ENCODE measurements at regions not wholly inside any gene's neighbourhood (a gene's known extent, or its start where the extent isn't known, plus 50 kb on each side); places are given as distances from the start of the nearest gene placed in this dataset.

DNA sequence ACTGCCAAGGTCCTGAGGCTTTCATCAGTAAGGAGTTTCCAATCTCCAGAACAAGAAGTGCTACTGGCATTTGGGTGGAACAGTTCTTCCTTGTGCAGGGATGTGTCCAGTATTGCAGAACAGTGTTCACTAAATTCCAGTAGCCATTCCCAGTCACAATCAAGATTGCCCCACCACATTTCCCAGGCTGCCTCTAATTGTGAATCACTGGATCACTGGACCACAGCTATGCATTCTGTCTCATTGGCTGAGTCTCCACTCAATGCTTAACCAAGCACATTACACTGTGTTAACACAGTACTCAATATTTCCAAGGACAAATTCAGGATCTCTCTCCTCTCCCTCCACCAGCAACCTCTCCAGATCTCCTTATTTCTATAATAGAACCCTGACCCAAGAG, 160.2 kb upstream of the CCDC150 start:
- Mint-ChIP-seq H3K9me3 (no peaks in the 10 kb centered on the region), H3K27me3 (peaks cover 9% of the 10 kb centered on the region), H3K27ac (no peak overlapping the region), H3K36me3 (ENCODE audit: low read depth) (no peaks in the 10 kb centered on the region), H3K4me1 (no peaks in the 10 kb centered on the region), H3K4me3 (no peak overlapping the region)
- ATAC-seq (replicated peaks) = no peak

DNA sequence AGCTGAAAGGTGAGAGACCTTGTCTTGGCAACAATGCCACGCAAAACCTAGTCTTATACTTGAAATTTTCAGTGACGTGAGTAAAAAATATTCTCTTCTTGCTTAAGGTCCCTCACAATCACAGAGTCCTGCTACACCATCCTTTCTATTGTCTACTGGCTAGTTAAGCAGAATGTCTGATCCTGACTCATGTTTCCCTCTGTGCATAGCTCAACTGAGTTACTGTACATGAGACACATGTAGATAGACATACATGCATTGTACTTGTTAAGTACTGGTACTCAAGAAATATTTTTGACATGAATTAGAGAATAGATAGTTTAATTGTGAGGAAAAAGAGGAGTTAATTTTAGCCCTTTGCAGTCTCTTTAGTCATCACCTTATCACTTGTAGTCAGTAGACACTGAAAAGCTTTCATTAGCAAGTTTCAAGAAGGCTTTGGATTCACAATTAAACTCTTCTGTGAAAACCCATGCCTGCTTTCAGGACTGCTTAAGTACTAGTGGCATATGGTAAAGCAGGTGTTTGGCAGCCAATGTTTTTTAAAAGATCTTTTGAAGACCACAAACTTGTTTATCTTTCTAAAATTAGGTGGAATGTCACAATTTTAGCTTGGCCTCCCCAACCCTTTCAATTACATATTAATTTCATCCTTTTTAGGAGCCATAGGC, 158.7 kb upstream of the CCDC150 start:
- H3K36me3 Mint-ChIP-seq (ENCODE audit: low read depth) = no peaks in the 10 kb centered on the region
- no peak overlapping the region for H3K4me3 Mint-ChIP-seq
- H3K9me3 Mint-ChIP-seq = no peaks in the 10 kb centered on the region
- H3K27me3 Mint-ChIP-seq = peaks cover 15% of the 10 kb centered on the region
- H3K4me1 Mint-ChIP-seq = no peaks in the 10 kb centered on the region
- no peak overlapping the region for H3K27ac Mint-ChIP-seq
- no peak for ATAC-seq (replicated peaks)

DNA sequence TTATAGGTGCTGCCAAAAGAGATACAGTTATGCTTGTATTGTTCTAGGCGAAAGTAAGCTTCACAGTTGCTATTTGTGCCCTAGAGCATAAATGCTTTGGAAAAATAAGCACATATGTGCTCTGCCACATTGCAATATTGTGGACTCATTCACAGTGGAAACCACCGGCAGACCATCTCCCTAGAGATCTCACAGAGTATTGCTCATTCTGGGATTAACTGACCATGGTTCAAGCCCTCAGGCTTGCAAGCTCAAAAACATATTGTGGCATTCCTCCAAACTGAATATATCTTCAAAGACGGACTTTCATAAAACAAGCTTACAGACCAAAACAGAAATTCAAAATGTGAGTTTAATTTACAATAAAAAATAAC, 158.2 kb upstream of the CCDC150 start:
- no peaks in the 10 kb centered on the region for H3K36me3 Mint-ChIP-seq (ENCODE audit: low read depth)
- H3K27me3 Mint-ChIP-seq = peaks cover 18% of the 10 kb centered on the region
- ATAC-seq (replicated peaks) = no peak
- no peak overlapping the region for H3K4me3 Mint-ChIP-seq
- no peaks in the 10 kb centered on the region for H3K9me3 Mint-ChIP-seq
- no peaks in the 10 kb centered on the region for H3K4me1 Mint-ChIP-seq
- H3K27ac Mint-ChIP-seq = no peak overlapping the region

DNA sequence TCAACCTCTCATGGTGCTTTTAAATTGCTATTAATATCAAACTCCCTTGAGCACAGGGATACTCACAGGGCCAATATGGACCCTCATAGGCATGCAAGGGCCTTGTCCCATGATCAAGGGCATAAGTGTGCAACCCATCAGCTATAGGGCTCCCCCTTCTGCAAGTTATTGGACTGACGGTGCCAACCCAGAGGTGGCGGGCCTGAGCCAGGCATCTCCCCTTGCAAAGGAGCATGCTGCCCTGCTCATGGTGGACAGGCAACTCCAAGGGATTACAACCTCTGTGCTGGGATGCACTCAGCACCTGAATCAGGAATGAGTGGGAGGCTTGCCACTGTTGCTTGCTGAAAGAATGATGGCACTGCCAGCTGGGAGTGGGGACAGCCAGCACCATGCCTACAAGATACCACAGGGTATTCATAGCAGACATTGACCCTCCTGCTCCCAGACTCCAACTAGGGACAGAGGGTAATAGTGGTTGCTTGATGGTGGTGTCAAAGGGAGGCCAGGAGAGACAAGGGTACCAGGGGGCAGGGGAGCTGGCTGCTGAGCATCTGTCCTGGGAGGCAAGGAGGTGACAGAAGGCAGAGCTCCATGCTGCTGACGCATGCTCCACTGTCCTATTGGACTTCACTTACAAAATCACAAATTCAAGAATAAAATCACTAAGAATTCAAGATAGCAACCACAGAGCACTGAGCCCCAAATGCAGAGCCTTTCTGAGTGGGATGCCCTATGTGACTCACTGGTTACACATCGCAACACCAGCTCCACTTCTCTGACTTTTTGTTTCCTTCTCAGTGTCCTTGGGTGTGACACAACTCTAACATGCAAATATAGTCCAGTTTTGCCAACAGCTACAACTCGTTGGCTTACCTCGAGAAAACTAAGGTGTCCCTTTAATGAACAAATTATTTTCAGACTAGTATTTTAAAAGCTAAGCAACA, 157.1 kb upstream of the CCDC150 start:
- Mint-ChIP-seq H3K27me3 (peaks cover 19% of the 10 kb centered on the region), H3K27ac (no peak overlapping the region), H3K36me3 (ENCODE audit: low read depth) (no peaks in the 10 kb centered on the region), H3K9me3 (no peaks in the 10 kb centered on the region), H3K4me1 (no peaks in the 10 kb centered on the region), H3K4me3 (no peak overlapping the region)
- ATAC-seq (replicated peaks) = peak; percentile 84

DNA sequence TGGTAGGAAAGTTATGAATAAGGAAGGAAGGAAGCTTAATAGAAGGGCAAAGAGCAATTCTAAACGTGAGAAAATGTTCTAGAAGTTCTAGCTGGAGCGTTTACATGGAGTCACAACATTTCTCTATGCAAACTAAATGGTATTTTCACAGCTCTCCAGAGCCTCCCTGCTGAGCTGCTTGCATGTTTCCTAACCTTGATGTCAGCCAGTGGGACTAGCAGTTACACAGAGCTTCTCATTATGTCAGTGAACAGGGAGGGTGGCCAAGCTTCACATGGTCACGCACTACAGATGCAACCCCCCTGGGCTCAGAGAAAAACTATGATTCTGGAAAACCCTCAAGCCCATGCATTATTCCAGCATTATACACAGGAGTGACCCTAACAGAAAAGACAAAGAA, 153.4 kb upstream of the CCDC150 start:
- H3K9me3 Mint-ChIP-seq = no peaks in the 10 kb centered on the region
- no peak overlapping the region for H3K27ac Mint-ChIP-seq
- H3K36me3 Mint-ChIP-seq (ENCODE audit: low read depth) = no peaks in the 10 kb centered on the region
- no peaks in the 10 kb centered on the region for H3K4me1 Mint-ChIP-seq
- H3K4me3 Mint-ChIP-seq = no peak overlapping the region
- peaks cover 18% of the 10 kb centered on the region for H3K27me3 Mint-ChIP-seq
- no peak for ATAC-seq (replicated peaks)

DNA sequence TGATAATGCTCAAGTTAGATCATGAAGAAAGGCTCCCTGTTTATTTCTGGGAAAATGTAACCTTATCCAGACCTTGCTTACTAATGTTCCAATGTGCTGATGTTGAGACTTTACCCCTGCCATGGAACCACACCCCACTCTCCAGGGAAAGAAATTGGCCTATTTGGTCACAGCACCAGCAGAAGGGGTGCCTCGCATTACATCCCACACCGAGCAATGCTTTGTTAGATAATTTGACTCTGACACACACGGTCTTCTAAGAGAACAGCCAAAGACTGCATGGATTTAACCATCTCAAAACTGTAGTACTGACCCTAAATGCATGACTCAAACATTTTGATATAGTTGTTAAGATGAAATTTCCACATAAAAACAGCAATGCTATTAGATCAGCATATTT, 152.1 kb upstream of the CCDC150 start:
- Mint-ChIP-seq H3K36me3 (ENCODE audit: low read depth) (no peaks in the 10 kb centered on the region), H3K27me3 (peaks cover 18% of the 10 kb centered on the region), H3K4me3 (no peak overlapping the region), H3K4me1 (no peaks in the 10 kb centered on the region), H3K9me3 (no peaks in the 10 kb centered on the region), H3K27ac (no peak overlapping the region)
- ATAC-seq (replicated peaks) = no peak

DNA sequence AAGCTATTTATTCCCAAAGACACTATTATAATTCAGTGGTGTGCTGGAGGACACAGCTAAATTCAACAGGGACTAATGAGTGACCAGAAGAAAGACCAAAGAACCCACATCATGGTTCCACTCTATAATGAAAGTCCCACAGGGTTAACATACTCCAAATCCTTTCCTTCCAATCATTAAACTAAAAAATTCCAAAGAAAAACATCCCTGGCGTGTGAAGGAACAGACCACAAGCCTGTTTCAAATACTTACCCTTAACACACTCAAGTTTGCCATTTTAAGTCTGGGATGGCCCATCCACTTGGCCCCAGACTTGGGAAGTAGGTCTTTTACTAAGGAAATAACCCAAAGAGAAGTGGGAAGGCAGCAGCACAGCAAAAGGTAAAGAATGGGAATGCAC, 150.1 kb upstream of the CCDC150 start:
- Mint-ChIP-seq H3K27me3 (peaks cover 23% of the 10 kb centered on the region), H3K36me3 (ENCODE audit: low read depth) (no peaks in the 10 kb centered on the region), H3K9me3 (peaks cover 7% of the 10 kb centered on the region), H3K27ac (no peak overlapping the region), H3K4me1 (no peaks in the 10 kb centered on the region), H3K4me3 (no peak overlapping the region)
- no peak for ATAC-seq (replicated peaks)

DNA sequence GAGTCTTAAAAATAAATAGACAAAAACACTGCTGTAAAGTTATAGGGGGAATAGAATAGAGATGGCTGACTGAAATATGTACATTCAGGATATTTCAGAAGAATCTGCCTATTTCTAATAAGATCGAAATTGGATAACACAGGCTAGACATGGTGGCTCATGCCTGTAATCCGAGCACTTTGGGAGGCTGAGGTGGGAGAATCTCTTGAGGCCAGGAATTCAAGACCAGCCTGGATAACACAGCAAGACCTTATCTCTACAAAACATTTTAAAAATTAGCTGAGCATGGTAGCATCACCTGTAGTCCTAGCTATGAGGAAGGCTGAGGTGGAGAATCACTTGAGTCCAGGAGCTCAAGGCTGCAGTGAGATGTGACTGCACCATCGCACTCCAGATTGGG, 146.6 kb upstream of the CCDC150 start:
- Mint-ChIP-seq H3K36me3 (ENCODE audit: low read depth) (no peaks in the 10 kb centered on the region), H3K4me1 (no peaks in the 10 kb centered on the region), H3K9me3 (peaks cover 7% of the 10 kb centered on the region), H3K4me3 (no peak overlapping the region), H3K27ac (no peak overlapping the region), H3K27me3 (peaks cover 20% of the 10 kb centered on the region)
- ATAC-seq (replicated peaks) = no peak

DNA sequence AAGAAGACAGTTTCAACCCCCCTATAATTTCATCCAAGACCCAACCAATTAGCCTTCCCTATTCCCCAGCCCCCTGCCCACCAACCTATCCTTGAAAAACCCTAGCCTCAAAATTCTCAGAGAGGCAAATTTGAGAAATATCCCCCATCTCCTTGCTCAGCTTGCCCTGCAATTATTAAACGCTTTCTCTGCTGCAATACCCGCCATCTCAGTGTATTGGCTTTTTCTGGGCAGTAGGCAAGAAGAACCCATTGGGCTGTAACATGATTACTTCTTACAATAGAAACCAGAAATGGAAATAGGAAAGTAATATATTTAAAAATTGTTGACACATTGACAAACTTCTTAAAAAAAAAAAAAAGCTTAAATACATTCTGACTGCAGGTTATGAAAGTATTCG, 140.6 kb upstream of the CCDC150 start:
- Mint-ChIP-seq H3K27me3 (peaks cover 11% of the 10 kb centered on the region), H3K9me3 (peaks cover 5% of the 10 kb centered on the region), H3K4me3 (no peak overlapping the region), H3K36me3 (ENCODE audit: low read depth) (no peaks in the 10 kb centered on the region), H3K27ac (no peak overlapping the region), H3K4me1 (no peaks in the 10 kb centered on the region)
- no peak for ATAC-seq (replicated peaks)

DNA sequence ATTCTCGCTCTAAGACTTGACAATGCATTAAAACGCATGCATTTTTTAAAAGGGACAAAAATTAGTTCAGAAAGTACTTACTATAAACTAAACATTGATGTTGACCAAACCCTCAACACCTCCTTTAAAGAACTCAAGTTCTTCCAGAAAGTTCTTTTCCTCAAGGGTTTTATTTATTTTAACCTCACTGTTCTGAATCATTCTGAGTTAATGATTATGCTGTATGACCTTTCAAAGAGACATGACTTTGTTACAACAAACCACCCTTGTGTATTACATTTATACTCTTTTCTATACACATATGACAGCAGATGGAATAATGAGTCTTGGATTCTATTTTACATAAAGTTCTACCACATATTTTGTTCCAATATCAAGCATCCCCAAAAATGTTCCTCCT, 139.8 kb upstream of the CCDC150 start:
- Mint-ChIP-seq H3K27ac (no peak overlapping the region), H3K4me3 (no peak overlapping the region), H3K9me3 (no peaks in the 10 kb centered on the region), H3K27me3 (peaks cover 9% of the 10 kb centered on the region), H3K4me1 (no peaks in the 10 kb centered on the region), H3K36me3 (ENCODE audit: low read depth) (no peaks in the 10 kb centered on the region)
- ATAC-seq (replicated peaks) = no peak

DNA sequence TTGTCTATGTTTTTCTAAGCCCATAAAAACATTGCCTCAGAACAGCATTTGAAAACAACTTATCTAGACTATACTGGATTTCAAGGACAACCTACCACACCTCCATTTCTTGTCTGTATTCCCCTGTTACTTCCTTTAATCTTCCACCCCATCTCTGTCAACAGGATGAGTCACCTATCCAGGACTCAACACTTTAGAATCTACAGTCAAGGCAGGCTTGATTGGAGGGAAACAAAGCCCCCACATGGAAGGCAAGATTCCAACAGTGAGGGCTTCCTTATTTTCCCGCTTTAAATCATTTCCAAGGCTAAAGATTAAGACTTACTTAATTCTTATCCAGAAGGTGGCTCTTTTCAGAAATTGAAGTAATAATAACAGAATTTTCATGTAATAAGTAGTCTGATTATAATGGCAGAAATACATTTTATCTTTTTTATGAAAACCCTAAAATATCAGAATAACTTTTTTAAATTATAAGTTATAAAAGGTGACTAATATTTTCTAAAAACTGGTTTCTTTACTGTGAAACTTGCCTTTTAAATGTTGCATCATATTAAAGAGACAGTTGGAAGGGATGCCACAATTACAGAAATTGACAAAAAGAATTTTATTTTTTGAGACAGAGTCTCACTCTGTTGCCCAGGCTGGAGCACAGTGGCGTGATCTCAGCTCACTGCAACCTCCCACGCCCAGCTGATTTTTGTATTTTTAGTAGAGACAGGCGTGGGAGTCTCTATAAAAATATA, 138.7 kb upstream of the CCDC150 start:
- H3K36me3 Mint-ChIP-seq (ENCODE audit: low read depth) = no peaks in the 10 kb centered on the region
- H3K4me3 Mint-ChIP-seq = no peak overlapping the region
- no peaks in the 10 kb centered on the region for H3K9me3 Mint-ChIP-seq
- no peak overlapping the region for H3K27ac Mint-ChIP-seq
- no peaks in the 10 kb centered on the region for H3K4me1 Mint-ChIP-seq
- no peak for ATAC-seq (replicated peaks)
- peaks cover 7% of the 10 kb centered on the region for H3K27me3 Mint-ChIP-seq

DNA sequence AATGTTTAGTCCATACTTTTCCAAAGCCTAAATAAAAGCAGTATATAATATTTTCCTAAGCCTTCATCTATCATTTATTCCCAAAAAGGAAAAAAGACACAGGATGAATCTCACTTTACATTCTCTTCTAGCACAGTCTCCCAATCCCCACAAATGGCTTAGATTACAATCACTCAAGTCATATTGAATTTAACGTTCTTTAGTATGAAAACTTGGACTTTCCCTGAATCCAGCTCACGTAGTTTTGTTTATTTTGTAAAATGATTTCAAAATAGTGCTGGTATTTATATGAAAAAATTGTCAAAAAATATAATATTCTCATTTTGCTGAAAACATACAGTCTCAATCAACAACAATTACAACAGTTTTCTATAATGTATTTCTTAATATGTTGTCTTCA, 137.7 kb upstream of the CCDC150 start:
- Mint-ChIP-seq H3K9me3 (no peaks in the 10 kb centered on the region), H3K27ac (no peak overlapping the region), H3K4me3 (no peak overlapping the region), H3K4me1 (no peaks in the 10 kb centered on the region), H3K36me3 (ENCODE audit: low read depth) (no peaks in the 10 kb centered on the region), H3K27me3 (peaks cover 9% of the 10 kb centered on the region)
- no peak for ATAC-seq (replicated peaks)

DNA sequence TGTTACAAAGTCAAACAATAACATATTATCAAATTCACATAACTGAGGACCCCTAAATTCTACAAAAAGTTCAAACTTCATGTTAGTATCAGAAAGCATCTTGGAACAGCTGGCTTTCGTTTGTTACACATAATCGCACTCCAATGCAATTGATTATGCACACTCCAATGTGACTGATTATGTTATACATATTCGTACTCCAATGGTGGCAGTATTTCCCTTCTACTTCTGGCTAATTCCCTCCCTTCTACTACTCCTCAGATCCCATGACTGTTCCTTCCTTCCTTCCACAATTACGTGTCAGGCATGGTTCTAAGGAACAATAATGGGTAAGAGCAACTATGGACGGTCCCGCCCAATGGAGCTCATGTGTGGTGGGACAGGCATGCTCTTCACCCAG, 137.1 kb upstream of the CCDC150 start:
- no peaks in the 10 kb centered on the region for H3K36me3 Mint-ChIP-seq (ENCODE audit: low read depth)
- H3K9me3 Mint-ChIP-seq = no peaks in the 10 kb centered on the region
- H3K4me3 Mint-ChIP-seq = no peak overlapping the region
- H3K4me1 Mint-ChIP-seq = no peaks in the 10 kb centered on the region
- no peak for ATAC-seq (replicated peaks)
- no peak overlapping the region for H3K27ac Mint-ChIP-seq
- H3K27me3 Mint-ChIP-seq = peaks cover 9% of the 10 kb centered on the region

DNA sequence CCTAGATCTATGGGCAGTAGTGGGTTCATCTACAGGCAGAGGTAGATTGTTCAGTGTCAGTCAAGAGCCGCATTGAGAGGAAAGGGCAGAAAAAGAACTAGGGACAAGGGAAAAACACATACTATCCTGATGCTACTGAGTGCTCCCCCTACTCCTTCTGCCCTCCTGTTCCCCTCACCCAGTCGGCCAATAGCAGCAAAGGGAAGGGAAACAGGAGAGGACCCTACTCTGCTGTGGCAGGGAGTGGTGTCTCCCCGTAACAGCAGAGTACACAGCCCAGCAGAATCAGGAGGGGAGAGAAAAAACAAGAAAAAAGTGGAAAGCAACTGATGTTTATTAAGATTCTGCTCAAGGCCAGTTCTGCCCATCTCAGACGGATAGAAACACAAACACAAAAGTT, 136.1 kb upstream of the CCDC150 start:
- Mint-ChIP-seq H3K27ac (no peak overlapping the region), H3K4me1 (no peaks in the 10 kb centered on the region)

DNA sequence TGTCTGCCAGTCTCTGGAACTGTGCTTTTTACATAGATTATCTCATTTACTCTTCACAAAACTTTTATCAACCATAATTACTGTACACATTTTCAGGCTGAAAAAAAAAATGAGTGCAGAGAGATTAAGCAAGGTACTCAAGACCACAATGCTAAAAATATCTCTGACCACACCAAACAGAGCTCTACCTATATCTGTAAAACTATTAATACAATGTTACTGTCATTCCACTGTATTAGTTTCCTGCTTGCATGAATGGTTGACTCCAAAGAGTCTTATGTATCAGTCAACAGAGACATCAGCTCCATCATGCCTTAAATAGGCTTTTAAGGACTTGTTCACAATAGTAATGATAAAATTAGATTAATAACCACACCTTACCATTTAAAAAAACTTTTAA, 134.7 kb upstream of the CCDC150 start:
- H3K4me1 Mint-ChIP-seq = no peaks in the 10 kb centered on the region
- H3K36me3 Mint-ChIP-seq (ENCODE audit: low read depth) = no peaks in the 10 kb centered on the region
- H3K27ac Mint-ChIP-seq = no peak overlapping the region
- no peaks in the 10 kb centered on the region for H3K9me3 Mint-ChIP-seq
- no peak overlapping the region for H3K4me3 Mint-ChIP-seq
- H3K27me3 Mint-ChIP-seq = peaks cover 17% of the 10 kb centered on the region
- no peak for ATAC-seq (replicated peaks)

More for the DNA sequence above, 136.1 kb upstream of the CCDC150 start:
- H3K36me3 Mint-ChIP-seq (ENCODE audit: low read depth) = no peaks in the 10 kb centered on the region
- peaks cover 11% of the 10 kb centered on the region for H3K27me3 Mint-ChIP-seq
- H3K4me3 Mint-ChIP-seq = no peak overlapping the region
- no peaks in the 10 kb centered on the region for H3K9me3 Mint-ChIP-seq
- ATAC-seq (replicated peaks) = no peak

Measured in activated T-helper 17 cell treated with anti-CD3 and anti-CD28 coated beads, Interleukin-2, amount 50 U/mL, for 72 hours (primary cell).